ENCODE measurements at regions not wholly inside any gene's neighbourhood (a gene's known extent, or its start where the extent isn't known, plus 50 kb on each side); places are given as distances from the start of the nearest gene placed in this dataset.

- WGBS, 2 donors: 85 to 90% methylated on average over 4 of the region's 4 CpGs
- Histone ChIP-seq H3K36me3 (no peaks in the 10 kb centered on the region), H3K9me3 (peaks cover 0 to 3% (median 0%) of the 10 kb centered on the region in 4 donors), H3K4me1 (no peaks in the 10 kb centered on the region), H3K4me3 (no peak overlapping the region), H3K27ac (no peak overlapping the region), H3K27me3 (no peaks in the 10 kb centered on the region)
- TF ChIP-seq POLR2A (IDR thresholded peaks at IDR 0.05): no peak
- no peak for TF ChIP-seq POLR2AphosphoS5 (IDR thresholded peaks at IDR 0.05)
- TF ChIP-seq EP300 (IDR thresholded peaks at IDR 0.05): no peak
- no peak for TF ChIP-seq CTCF (IDR thresholded peaks at IDR 0.05)
- no peak for DNase-seq
- intact Hi-C loops (cut with DNase I): no loop called here
Observed at GRCh38 chr4:22875587-22876257, 183.0 kb downstream of the GBA3 start.

GRCh38 chr4:22874334-22874912 is 181.7 kb downstream of the GBA3 start:
- intact Hi-C loops (cut with DNase I): no loop called here
- Histone ChIP-seq H3K4me3 (no peak overlapping the region), H3K27ac (no peak overlapping the region), H3K36me3 (no peaks in the 10 kb centered on the region), H3K4me1 (no peaks in the 10 kb centered on the region), H3K27me3 (no peaks in the 10 kb centered on the region), H3K9me3 (peaks cover 0 to 3% (median 0%) of the 10 kb centered on the region in 4 donors)
- DNase-seq: no peak
- WGBS, 2 donors: 16 to 62% methylated on average over 4 of the region's 4 CpGs
- no peak for TF ChIP-seq CTCF (IDR thresholded peaks at IDR 0.05)
- no peak for TF ChIP-seq POLR2AphosphoS5 (IDR thresholded peaks at IDR 0.05)
- TF ChIP-seq EP300 (IDR thresholded peaks at IDR 0.05): no peak
- no peak for TF ChIP-seq POLR2A (IDR thresholded peaks at IDR 0.05)

- no peak for DNase-seq
- Histone ChIP-seq H3K4me1 (no peaks in the 10 kb centered on the region), H3K27ac (no peak overlapping the region), H3K4me3 (no peak overlapping the region), H3K36me3 (no peaks in the 10 kb centered on the region), H3K9me3 (peaks cover 0 to 3% (median 0%) of the 10 kb centered on the region in 4 donors), H3K27me3 (no peaks in the 10 kb centered on the region)
- 22 to 72% methylated on average over 3 of the region's 3 CpGs for WGBS, 2 donors
- intact Hi-C loops (cut with DNase I): no loop called here
- TF ChIP-seq POLR2AphosphoS5 (IDR thresholded peaks at IDR 0.05) (no peak), CTCF (IDR thresholded peaks at IDR 0.05) (no peak), POLR2A (IDR thresholded peaks at IDR 0.05) (no peak), EP300 (IDR thresholded peaks at IDR 0.05) (no peak)
Observed at GRCh38 chr4:22873899-22874298, 181.2 kb downstream of the GBA3 start.

- H3K4me1 ChIP-seq: no peaks in the 10 kb centered on the region
- H3K27me3 ChIP-seq: no peaks in the 10 kb centered on the region
- intact Hi-C loops (cut with DNase I): no loop called here
- no peak overlapping the region for H3K27ac ChIP-seq
- H3K4me3 ChIP-seq: no peak overlapping the region
- no peak for DNase-seq
- 72 to 75% methylated on average over 7 of the region's 7 CpGs for WGBS, 2 donors
- H3K9me3 ChIP-seq: no peaks in the 10 kb centered on the region
- no peaks in the 10 kb centered on the region for H3K36me3 ChIP-seq
- TF ChIP-seq EP300 (IDR thresholded peaks at IDR 0.05) (no peak), POLR2A (IDR thresholded peaks at IDR 0.05) (no peak), CTCF (IDR thresholded peaks at IDR 0.05) (no peak), POLR2AphosphoS5 (IDR thresholded peaks at IDR 0.05) (no peak)
Observed at GRCh38 chr4:22870847-22871449, 178.2 kb downstream of the GBA3 start.
